ENCODE measurements at regions not wholly inside any gene's neighbourhood (a gene's known extent, or its start where the extent isn't known, plus 50 kb on each side); places are given as distances from the start of the nearest gene placed in this dataset.

GRCh38 chrX:145178268-145178667, 69.0 kb upstream of the SPANXN1 start:
- peak in 1 of 2 experiments; percentile 9 for DNase-seq

GRCh38 chrX:145190801-145191389, 56.4 kb upstream of the SPANXN1 start:
- DNase-seq, result peak; percentile 1 to 31
